ENCODE measurements at regions not wholly inside any gene's neighbourhood (a gene's known extent, or its start where the extent isn't known, plus 50 kb on each side); places are given as distances from the start of the nearest gene placed in this dataset.

- TF ChIP-seq CTCF (IDR thresholded peaks at IDR 0.05; ENCODE audit: low read depth, low read length, poor library complexity, severe bottlenecking), result no peak
- no peak for TF ChIP-seq EZH2phosphoT487 (IDR thresholded peaks at IDR 0.05; ENCODE audit: borderline replicate concordance, low read length)
Observed at GRCh38 chr20:6496874-6497273, 270.6 kb upstream of the BMP2 start.
